ENCODE measurements at regions not wholly inside any gene's neighbourhood (a gene's known extent, or its start where the extent isn't known, plus 50 kb on each side); places are given as distances from the start of the nearest gene placed in this dataset.

GRCh38 chr10:90530521-90530920, 327.3 kb downstream of the HTR7 start:
- DNase-seq: no peak

- no peak for DNase-seq
Measured at GRCh38 chr10:90557385-90557784, 300.5 kb downstream of the HTR7 start.

GRCh38 chr10:90560331-90560730, 297.5 kb downstream of the HTR7 start:
- no peak for DNase-seq

- DNase-seq: no peak
Measured at GRCh38 chr10:90561666-90562065, 296.2 kb downstream of the HTR7 start.

GRCh38 chr10:90571481-90572258, 286.2 kb downstream of the HTR7 start:
- DNase-seq: no peak

- no peak for DNase-seq
Measured at GRCh38 chr10:90575125-90575524, 282.7 kb downstream of the HTR7 start.

- DNase-seq: no peak
Measured at GRCh38 chr10:90577569-90577968, 280.3 kb downstream of the HTR7 start.

- DNase-seq: no peak
Measured at GRCh38 chr10:90579602-90580242, 278.1 kb downstream of the HTR7 start.

- no peak for DNase-seq
Measured at GRCh38 chr10:90583416-90583815, 274.4 kb downstream of the HTR7 start.

GRCh38 chr10:90587081-90587491, 270.8 kb downstream of the HTR7 start:
- DNase-seq: no peak

GRCh38 chr10:90587561-90587960, 270.3 kb downstream of the HTR7 start:
- DNase-seq: no peak

GRCh38 chr10:90588222-90588621, 269.6 kb downstream of the HTR7 start:
- DNase-seq: no peak

GRCh38 chr10:90589825-90590224, 268.0 kb downstream of the HTR7 start:
- no peak for DNase-seq

- no peak for DNase-seq
Measured at GRCh38 chr10:90591629-90592028, 266.2 kb downstream of the HTR7 start.

- DNase-seq: peak; percentile 51
Measured at GRCh38 chr10:90592638-90593302, 265.1 kb downstream of the HTR7 start.

- no peak for DNase-seq
Measured at GRCh38 chr10:90598513-90598912, 259.3 kb downstream of the HTR7 start.

- no peak for DNase-seq
Measured at GRCh38 chr10:90602862-90603610, 254.8 kb downstream of the HTR7 start.

GRCh38 chr10:90604636-90605035, 253.2 kb downstream of the HTR7 start:
- DNase-seq: no peak

GRCh38 chr10:90605506-90605905, 252.3 kb downstream of the HTR7 start:
- no peak for DNase-seq

- DNase-seq: no peak
Measured at GRCh38 chr10:90612276-90612675, 245.6 kb downstream of the HTR7 start.

- DNase-seq: no peak
Measured at GRCh38 chr10:90614631-90615030, 243.2 kb downstream of the HTR7 start.

- no peak for DNase-seq
Measured at GRCh38 chr10:90621577-90621976, 236.3 kb downstream of the HTR7 start.

GRCh38 chr10:90635111-90635765, 222.6 kb downstream of the HTR7 start:
- peak; percentile 25 for DNase-seq

Data from DMS153 (cell line).